GM12878 (cell line): ENCODE measurements at regions not wholly inside any gene's neighbourhood (a gene's known extent, or its start where the extent isn't known, plus 50 kb on each side); places are given as distances from the start of the nearest gene placed in this dataset.

ENCODE experiments used
- ATAC-seq: fragments of 200-7000 bp; cut with Tn5 transposase; 3 replicates; pipeline ENCODE4 v1.9.1; 2020; ENCODE audit warnings: mild to moderate bottlenecking, moderate library complexity
- BruUV-seq: library from RNA; stranded (reverse); fragments of 400-500 nt; replicated peaks from 2 replicates; lab custom pipeline; 2021; lab: Mats Ljungman, UMichigan
- CTCF ChIA-PET: fragments of 300-600 bp; sonication (Branson Sonifier 250); formaldehyde crosslinking; extraction: SDS; loops from one replicate; lab custom pipeline; 2021; ENCODE audit warnings: inconsistent platforms; lab: Yijun Ruan, JAX
- POLR2A ChIA-PET: fragments of 350-600 bp; formaldehyde crosslinking; extraction: SDS; loops from one replicate; lab custom pipeline; 2021; ENCODE audit warnings: inconsistent platforms; lab: Charles Lee
- RAD21 ChIA-PET: fragments of 300-600 bp; sonication (Branson Sonifier 250); formaldehyde crosslinking; loops from one replicate; lab custom pipeline; 2023; ENCODE audit warnings: antibody characterized with exemption; ENCODE audit not compliant: unreplicated experiment; lab: Charles Lee
- SMC1A ChIA-PET: fragments of 300-600 bp; sonication (Branson Sonifier 250); formaldehyde crosslinking; loops from one replicate; lab custom pipeline; 2023; ENCODE audit not compliant: unreplicated experiment, uncharacterized antibody; lab: Charles Lee
- DNase-seq: peaks from one replicate; pipeline ENCODE4 v3.0.0-alpha.2; 2011; ENCODE audit warnings: low read depth, low spot score
- FAIRE-seq: peaks from 3 replicates; lab custom pipeline; 2011; peaks lifted over from hg19 to GRCh38; lab: Jason Lieb, UNC
- H2AFZ ChIP-seq: 2 replicates; pipeline ENCODE4 v1.6.0; 2011; ENCODE audit warnings: low read depth, low read length, control low read depth; ENCODE audit not compliant: control insufficient read depth
- H3K27ac ChIP-seq: 2 replicates; pipeline ENCODE4 v1.5.1; 2011; ENCODE audit warnings: control low read depth; ENCODE audit not compliant: control insufficient read depth, insufficient read depth
- H3K27me3 ChIP-seq, 2 experiments: replicated peaks in 1 of 2; 2 replicates each; pipeline versions ENCODE4 v1.6.0 to v1.6.1; 2011; ENCODE audit warnings: low read length in 1 of 2; ENCODE audit not compliant: control insufficient read depth in 2 of 2, insufficient read depth in 2 of 2
- H3K36me3 ChIP-seq, 2 experiments: 2 replicates each; pipeline ENCODE4 v1.5.1; 2011; ENCODE audit warnings: low read length in 1 of 2; ENCODE audit not compliant: control insufficient read depth in 2 of 2, insufficient read depth in 2 of 2
- H3K4me1 ChIP-seq: 2 replicates; pipeline ENCODE4 v1.6.1; 2011; ENCODE audit warnings: mild to moderate bottlenecking, low read length, moderate library complexity, mixed read lengths; ENCODE audit not compliant: control insufficient read depth, insufficient read depth
- H3K4me2 ChIP-seq: 2 replicates; pipeline ENCODE4 v1.6.0; 2011; ENCODE audit warnings: control low read depth; ENCODE audit not compliant: control insufficient read depth, insufficient read depth
- H3K4me3 ChIP-seq: fragments of 200-600 bp; sonication (generic); 2 replicates; pipeline ENCODE4 v1.5.1; 2016
- H3K79me2 ChIP-seq: 2 replicates; pipeline ENCODE4 v1.6.0; 2011; ENCODE audit warnings: low read length; ENCODE audit not compliant: control insufficient read depth, insufficient read depth
- H3K9ac ChIP-seq: 2 replicates; pipeline ENCODE4 v1.8.0; 2011; ENCODE audit warnings: low read length, control low read depth, mixed read lengths; ENCODE audit not compliant: control insufficient read depth, insufficient read depth
- H3K9me3 ChIP-seq: replicated peaks from 3 replicates; pipeline ENCODE4 v1.5.1; 2011; ENCODE audit warnings: mild to moderate bottlenecking, low read length; ENCODE audit not compliant: control insufficient read depth, insufficient read depth
- H4K20me1 ChIP-seq: 2 replicates; pipeline ENCODE4 v1.6.0; 2011; ENCODE audit not compliant: control insufficient read depth, insufficient read depth
- DPF2 ChIP-seq: fragments of 450-650 bp; IDR thresholded peaks from 2 replicates; pipeline ENCODE4 v1.6.1; 2017; ENCODE audit warnings: mild to moderate bottlenecking
- FOXM1 ChIP-seq: IDR thresholded peaks from 2 replicates; pipeline ENCODE4 v1.6.1; 2012; ENCODE audit warnings: low read depth, mild to moderate bottlenecking, inconsistent platforms, low read length, moderate library complexity
- HCFC1 ChIP-seq: fragments of 150-350 bp; IDR thresholded peaks from 2 replicates; pipeline ENCODE4 v1.6.1; 2014; ENCODE audit warnings: low read length
- HDAC2 ChIP-seq: fragments of 200-600 bp; sonication (generic); IDR thresholded peaks from 2 replicates; pipeline ENCODE4 v1.6.1; 2017
- KDM1A ChIP-seq: fragments of 200-600 bp; sonication (generic); IDR thresholded peaks from 2 replicates; pipeline ENCODE4 v1.6.1; 2016; ENCODE audit warnings: borderline replicate concordance
- MTA3 ChIP-seq: IDR thresholded peaks from 2 replicates; pipeline ENCODE4 v1.6.1; 2012; ENCODE audit warnings: low read length, inconsistent platforms, borderline replicate concordance
- MYC ChIP-seq: IDR thresholded peaks from 2 replicates; pipeline ENCODE4 v1.6.1; 2011; ENCODE audit warnings: mild to moderate bottlenecking, low read length, moderate library complexity, inconsistent platforms; ENCODE audit not compliant: insufficient read depth, insufficient replicate concordance, insufficient read length, severe bottlenecking
- NBN ChIP-seq: fragments of 450-650 bp; IDR thresholded peaks from 2 replicates; pipeline ENCODE4 v1.6.1; 2016
- PAX5 ChIP-seq: IDR thresholded peaks from 2 replicates; pipeline ENCODE4 v1.6.1; 2011; ENCODE audit warnings: low read depth, low read length, borderline replicate concordance
- PKNOX1 ChIP-seq: fragments of 450-650 bp; IDR thresholded peaks from 2 replicates; pipeline ENCODE4 v1.6.1; 2016; ENCODE audit warnings: mild to moderate bottlenecking
- SMC3 ChIP-seq: IDR thresholded peaks from 2 replicates; pipeline ENCODE4 v1.6.1; 2011; ENCODE audit warnings: low read length, improper control_type of control experiment, borderline replicate concordance
- SRF ChIP-seq, 2 experiments: IDR thresholded peaks; 2 replicates each; pipeline ENCODE4 v1.6.1; 2011; ENCODE audit warnings: low read depth in 2 of 2, low read length in 2 of 2, mild to moderate bottlenecking in 1 of 2, moderate library complexity in 1 of 2
- ZBTB33 ChIP-seq: fragments of 450-650 bp; IDR thresholded peaks from 2 replicates; pipeline ENCODE4 v1.6.1; 2017; ENCODE audit warnings: mild to moderate bottlenecking
- ZNF207 ChIP-seq: fragments of 450-650 bp; IDR thresholded peaks from 2 replicates; pipeline ENCODE4 v1.6.1; 2014; ENCODE audit warnings: antibody characterized with exemption, mild to moderate bottlenecking, borderline replicate concordance
- ZNF622 ChIP-seq: fragments of 450-650 bp; IDR thresholded peaks from 2 replicates; pipeline ENCODE4 v1.6.1; 2017; ENCODE audit warnings: mild to moderate bottlenecking, inconsistent platforms
- WGBS: methylation state at CpG from one replicate; pipeline ENCODE4 v1.1.6; 2016; ENCODE audit warnings: low lambda C conversion rate; ENCODE audit not compliant: insufficient replicate concordance, insufficient coverage; ENCODE audit errors: missing lambda C conversion rate; 5-methylcytosine and 5-hydroxymethylcytosine counted together
- in situ Hi-C: fragments of 300-500 bp; cut with MboI; formaldehyde crosslinking; loops from 9 replicates; pipeline ENCODE4 v1.14.3; 2018; ENCODE audit warnings: mixed read lengths
- intact Hi-C: fragments of 100-400 bp; cut with micrococcal nuclease; formaldehyde crosslinking; loops from one replicate; pipeline ENCODE4 v1.14.2; 2022; ENCODE audit not compliant: unreplicated experiment

- POLR2A ChIA-PET: interaction anchor here (0.5 to 1.3 kb wide), 3 partner anchors 13 to 135 kb away, joined by 3 to 5 read pairs (median 3); no protein-coding TSS in a partner anchor
- Histone ChIP-seq H3K36me3 (no peaks in the 10 kb centered on the region), H3K4me2 (no peak overlapping the region), H3K79me2 (no peaks in the 10 kb centered on the region), H3K9ac (no peak overlapping the region), H3K27ac (no peak overlapping the region), H3K27me3 (no peaks in the 10 kb centered on the region), H3K4me3 (no peak overlapping the region), H3K4me1 (peaks cover 10% of the 10 kb centered on the region), H2AFZ (no peak overlapping the region), H4K20me1 (no peaks in the 10 kb centered on the region), H3K9me3 (no peaks in the 10 kb centered on the region)
- in situ Hi-C loops (no loop called here), intact Hi-C loops (loop anchor here (10.0 kb wide), 1 partner anchor 627 kb away; no protein-coding TSS in a partner anchor)
- no peak for TF ChIP-seq PKNOX1
- no peak for TF ChIP-seq NBN
- TF ChIP-seq FOXM1: no peak
- TF ChIP-seq DPF2: peak; percentile 35; the same call in 1 of the 2 replicates
- TF ChIP-seq HDAC2: no peak
- SMC1A ChIA-PET: interaction anchor here (0.7 to 5.5 kb wide), 29 partner anchors 9 to 172 kb away, joined by 3 to 50 read pairs (median 4); no protein-coding TSS in a partner anchor
- FAIRE-seq (no peak), ATAC-seq (peak; percentile 63), DNase-seq (no peak)
- CTCF ChIA-PET: interaction anchor here (0.7 to 8.2 kb wide), 26 partner anchors 8 to 752 kb away, joined by 3 to 89 read pairs (median 4); no protein-coding TSS in a partner anchor
- RAD21 ChIA-PET: interaction anchor here (0.6 to 4.0 kb wide), 17 partner anchors 12 to 167 kb away, joined by 3 to 32 read pairs (median 4); no protein-coding TSS in a partner anchor
- no TSS peak for BruUV-seq
- 0% methylated on average over 1 of the region's 1 CpG for WGBS
These were observed 69.8 kb downstream of the RIN2 start for GRCh38 chr20:19827818-19828217.

GRCh38 chr20:19828232-19828631, 70.2 kb downstream of the RIN2 start:
- CTCF ChIA-PET: interaction anchor here (0.8 to 8.2 kb wide), 25 partner anchors 9 to 752 kb away, joined by 3 to 89 read pairs (median 5); no protein-coding TSS in a partner anchor
- POLR2A ChIA-PET: interaction anchor here (0.6 to 1.3 kb wide), 2 partner anchors 14 to 49 kb away, joined by 3 to 5 read pairs; no protein-coding TSS in a partner anchor
- Histone ChIP-seq H3K27ac (no peak overlapping the region), H2AFZ (no peak overlapping the region), H3K4me3 (no peak overlapping the region), H3K36me3 (no peaks in the 10 kb centered on the region), H4K20me1 (no peaks in the 10 kb centered on the region), H3K4me2 (peak overlapping the region; percentile 41; the same call in 1 of the 2 replicates), H3K79me2 (no peaks in the 10 kb centered on the region), H3K9ac (no peak overlapping the region), H3K9me3 (no peaks in the 10 kb centered on the region), H3K4me1 (peaks cover 10% of the 10 kb centered on the region), H3K27me3 (no peaks in the 10 kb centered on the region; a peak in 1 of 4 replicates)
- ATAC-seq (peak; percentile 98), DNase-seq (peak; percentile 68), FAIRE-seq (peak; percentile 54)
- RAD21 ChIA-PET: interaction anchor here (0.7 to 4.0 kb wide), 16 partner anchors 12 to 166 kb away, joined by 3 to 32 read pairs (median 5); no protein-coding TSS in a partner anchor
- no TSS peak for BruUV-seq
- in situ Hi-C loops: no loop called here
- WGBS: 2% methylated on average over 4 of the region's 4 CpGs
- intact Hi-C loops: loop anchor here (10.0 kb wide), 1 partner anchor 627 kb away; no protein-coding TSS in a partner anchor
- SMC1A ChIA-PET: interaction anchor here (0.7 to 5.5 kb wide), 29 partner anchors 8 to 171 kb away, joined by 3 to 50 read pairs (median 4); no protein-coding TSS in a partner anchor
- TF ChIP-seq ZNF207 (no peak), SRF (IDR thresholded peaks at IDR 0.05; ENCODE audit: low read depth in 2 of 2, low read length in 2 of 2) (no peak), ZNF622 (no peak), KDM1A (no peak), PAX5 (peak; percentile 48; the same call in 1 of the 2 replicates), MTA3 (peak; percentile 79; the same call in 1 of the 2 replicates), HCFC1 (no peak), MYC (no peak), ZBTB33 (no peak), NBN (peak; percentile 34; the same call in 1 of the 2 replicates), DPF2 (no peak), SMC3 (peak; percentile 18; the same call in 1 of the 2 replicates)
